Activated T-cell treated with anti-CD3 and anti-CD28 coated beads, Interleukin-2, amount 50 U/mL, for 24 hours (primary cell): ENCODE measurements at regions not wholly inside any gene's neighbourhood (a gene's known extent, or its start where the extent isn't known, plus 50 kb on each side); places are given as distances from the start of the nearest gene placed in this dataset.

Source experiments
- DNase-seq: peaks from one replicate; pipeline ENCODE4 v3.0.0-alpha.2; 2020
- H3K27ac Mint-ChIP-seq: 2 replicates; pipeline ENCODE4 v1.8.0; 2020; ENCODE audit warnings: mild to moderate bottlenecking, mixed read lengths
- H3K27me3 Mint-ChIP-seq: 2 replicates; pipeline ENCODE4 v1.8.0; 2020; ENCODE audit warnings: mixed read lengths
- H3K36me3 Mint-ChIP-seq: 2 replicates; pipeline ENCODE4 v1.8.0; 2020; ENCODE audit warnings: low read depth, mixed read lengths
- H3K4me1 Mint-ChIP-seq: 2 replicates; pipeline ENCODE4 v1.8.0; 2020; ENCODE audit warnings: low read depth, mixed read lengths
- H3K4me3 Mint-ChIP-seq: 2 replicates; pipeline ENCODE4 v1.8.0; 2020; ENCODE audit warnings: mild to moderate bottlenecking, moderate library complexity, mixed read lengths
- H3K9me3 Mint-ChIP-seq: 2 replicates; pipeline ENCODE4 v1.8.0; 2020; ENCODE audit warnings: mixed read lengths

DNA sequence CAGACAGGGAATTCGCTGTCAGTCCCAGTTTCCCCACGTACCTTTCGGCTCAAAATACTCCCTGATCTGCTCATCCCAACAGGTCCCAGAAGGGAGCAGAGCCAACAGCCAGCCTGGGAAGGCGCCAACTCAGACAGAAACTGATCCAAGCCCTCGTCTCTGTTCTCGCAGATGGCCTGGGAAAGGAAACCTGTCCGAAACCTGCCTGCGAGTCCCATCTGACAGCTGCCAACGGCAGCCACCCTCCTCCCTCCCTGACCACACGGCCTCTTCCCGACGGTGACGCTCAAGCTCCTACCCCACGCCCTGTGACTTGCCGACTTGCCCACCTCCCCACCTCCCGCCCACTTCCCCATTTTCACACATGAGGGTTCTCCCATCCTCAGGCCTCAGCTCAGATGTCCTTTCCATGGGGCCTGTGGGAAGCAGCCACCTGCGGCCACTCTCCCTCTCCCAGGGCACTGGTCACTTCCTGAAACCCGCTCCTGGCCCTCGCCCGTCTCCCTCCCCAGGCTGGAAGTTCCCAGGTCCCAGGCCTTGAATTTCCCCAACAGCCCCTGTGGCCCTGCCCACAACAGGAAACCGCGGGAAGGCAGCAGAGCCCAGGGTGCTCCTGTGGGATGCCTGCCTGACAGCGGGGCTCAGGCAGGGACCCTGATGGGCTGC lies 60.9 kb upstream of the FBRSL1 start:
- H3K9me3 Mint-ChIP-seq = peaks cover 3% of the 10 kb centered on the region
- no peak overlapping the region for H3K27ac Mint-ChIP-seq
- no peaks in the 10 kb centered on the region for H3K27me3 Mint-ChIP-seq
- peaks cover 33% of the 10 kb centered on the region for H3K4me1 Mint-ChIP-seq
- no peaks in the 10 kb centered on the region for H3K36me3 Mint-ChIP-seq
- no peak overlapping the region for H3K4me3 Mint-ChIP-seq
- no peak for DNase-seq

DNA sequence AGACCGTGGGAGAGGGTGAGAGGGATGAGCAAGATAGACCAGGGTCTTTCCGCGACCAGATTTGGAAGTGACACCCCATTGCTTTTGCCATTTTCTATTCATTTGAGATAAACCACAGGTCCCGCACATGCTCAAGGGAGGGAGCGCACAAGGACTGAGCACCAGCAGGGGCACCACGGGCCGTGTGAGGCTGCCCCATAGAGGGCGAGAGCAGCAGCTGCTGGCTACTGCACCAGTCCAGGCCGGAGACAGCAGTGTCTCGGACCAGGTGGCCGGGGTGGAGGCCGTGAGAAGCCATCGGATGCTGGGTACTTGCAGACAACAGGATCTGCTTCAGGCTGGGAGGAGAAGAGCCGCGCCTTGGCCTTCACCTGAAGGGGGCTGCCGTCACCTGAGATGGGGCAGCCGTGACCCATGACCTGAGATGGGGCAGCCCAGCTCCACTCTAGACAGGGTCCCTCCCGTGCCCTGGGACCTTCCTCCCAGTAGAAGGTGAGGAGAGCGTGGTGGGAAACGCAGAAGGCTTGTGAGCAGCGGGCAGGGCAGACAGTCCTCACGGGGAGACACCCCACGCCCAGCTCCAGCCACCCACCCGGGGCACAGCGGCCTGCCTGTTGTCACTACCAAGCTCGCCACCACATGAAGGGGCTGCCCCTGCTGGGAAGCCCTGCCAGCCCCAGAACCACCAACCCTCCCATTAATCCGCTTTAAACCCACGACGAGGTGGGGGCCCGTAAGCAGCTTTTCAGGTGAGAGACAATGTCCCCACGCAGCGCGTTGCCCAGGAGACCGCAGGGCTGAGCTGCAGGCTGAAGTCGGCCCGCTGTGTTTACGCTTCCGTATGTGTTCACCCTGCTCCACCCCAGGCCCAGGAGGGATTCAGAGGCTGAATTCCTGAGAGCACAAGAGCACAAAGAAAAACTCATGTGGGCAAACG lies 61.7 kb upstream of the FBRSL1 start:
- Mint-ChIP-seq H3K36me3 (no peaks in the 10 kb centered on the region), H3K9me3 (peaks cover 3% of the 10 kb centered on the region), H3K27me3 (no peaks in the 10 kb centered on the region), H3K4me3 (no peak overlapping the region), H3K4me1 (peaks cover 28% of the 10 kb centered on the region), H3K27ac (no peak overlapping the region)
- DNase-seq = no peak

DNA sequence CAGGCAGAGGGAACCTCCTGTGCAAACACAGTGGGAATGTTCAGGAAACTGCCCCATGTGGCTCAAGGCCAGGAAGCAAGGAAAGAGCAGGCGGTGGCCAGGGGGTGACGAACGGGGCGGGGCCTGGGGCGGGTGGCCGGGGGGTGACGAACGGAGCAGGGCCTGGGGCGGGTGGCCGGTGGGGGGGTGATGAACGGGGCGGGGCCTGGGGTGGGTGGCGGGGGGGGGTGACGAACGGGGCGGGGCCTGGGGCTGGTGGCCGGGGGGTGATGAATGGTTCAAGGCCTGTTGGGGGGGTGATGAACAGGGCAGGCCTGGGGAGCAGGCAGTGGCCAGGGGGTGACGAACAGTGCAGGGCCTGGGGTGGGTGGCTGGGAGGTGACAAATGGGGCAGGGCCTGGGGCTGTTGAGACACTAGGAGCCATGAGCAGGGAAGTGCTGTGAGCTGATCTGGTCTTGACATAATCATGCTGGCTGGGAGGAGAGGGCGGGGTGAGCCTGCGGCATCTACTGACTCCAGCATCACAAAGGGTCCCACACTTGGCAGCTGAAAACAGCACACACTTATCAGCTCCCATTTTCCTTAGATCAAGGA lies 62.7 kb upstream of the FBRSL1 start:
- peaks cover 24% of the 10 kb centered on the region for H3K4me1 Mint-ChIP-seq

DNA sequence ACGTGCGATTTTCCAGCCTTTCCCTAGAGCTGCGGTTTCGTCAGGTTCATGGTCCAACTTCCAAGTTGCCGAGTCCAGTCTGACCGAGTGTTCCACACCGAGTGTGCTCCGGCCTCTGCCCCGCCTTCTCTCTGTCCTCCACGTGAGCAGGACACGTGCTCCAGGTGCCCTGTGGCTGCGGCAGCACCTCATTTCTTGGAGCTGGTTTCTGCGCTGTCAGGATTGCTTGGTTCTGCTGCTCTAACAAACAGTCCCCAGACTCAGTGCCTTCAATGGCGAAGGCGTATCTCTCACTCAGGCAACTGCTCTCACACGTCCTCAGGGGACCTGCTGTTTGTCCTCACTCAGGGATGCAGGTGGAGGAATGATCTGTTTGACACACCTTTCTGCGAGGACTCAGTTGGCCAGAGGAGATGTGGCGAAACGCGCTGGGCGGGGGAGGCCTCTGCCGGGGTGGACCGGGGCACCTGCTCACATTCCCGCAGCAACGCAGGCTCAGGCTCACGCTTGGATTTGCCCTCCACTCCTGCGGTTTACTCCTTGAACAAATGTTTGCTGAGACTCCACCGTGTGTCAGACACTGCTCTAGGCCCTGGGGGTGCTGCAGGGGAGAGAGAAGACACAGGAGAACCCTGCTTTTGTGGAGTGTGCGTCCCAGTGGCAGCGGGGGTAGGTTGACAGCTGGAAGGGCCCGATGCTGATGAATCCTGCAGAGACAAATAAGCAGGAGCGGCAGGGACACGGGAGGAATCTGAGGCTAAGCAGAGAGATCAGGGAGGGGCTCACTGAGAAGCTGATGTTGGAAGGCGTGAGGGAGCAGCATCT lies 63.4 kb upstream of the FBRSL1 start:
- Mint-ChIP-seq H3K27ac (no peak overlapping the region), H3K9me3 (peaks cover 3% of the 10 kb centered on the region), H3K4me3 (no peak overlapping the region), H3K36me3 (no peaks in the 10 kb centered on the region), H3K27me3 (no peaks in the 10 kb centered on the region), H3K4me1 (peaks cover 20% of the 10 kb centered on the region)
- DNase-seq = no peak

More for the DNA sequence above, 62.7 kb upstream of the FBRSL1 start:
- Mint-ChIP-seq H3K27me3 (no peaks in the 10 kb centered on the region), H3K36me3 (no peaks in the 10 kb centered on the region), H3K9me3 (peaks cover 3% of the 10 kb centered on the region), H3K4me3 (no peak overlapping the region), H3K27ac (no peak overlapping the region)
- no peak for DNase-seq

DNA sequence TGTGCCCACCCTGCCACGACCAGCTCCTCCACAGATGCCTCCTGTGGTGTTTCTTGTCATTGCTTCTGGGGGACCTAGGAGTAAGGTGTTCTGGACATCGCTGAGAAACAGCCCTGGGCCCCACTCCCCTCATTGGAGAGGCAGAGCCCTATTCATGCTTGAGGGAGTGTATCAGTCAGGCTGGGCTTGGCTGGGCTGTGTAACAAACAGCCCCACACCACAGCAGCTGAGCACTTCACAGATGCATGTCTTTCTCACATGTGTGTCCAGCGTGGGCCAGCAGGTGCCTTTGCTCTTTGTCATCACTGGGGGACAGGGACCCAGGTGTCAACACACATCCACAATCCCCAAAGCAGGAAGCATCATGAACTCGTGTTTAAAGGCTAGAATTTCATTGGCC lies 65.1 kb upstream of the FBRSL1 start:
- Mint-ChIP-seq H3K27me3 (no peaks in the 10 kb centered on the region), H3K36me3 (no peaks in the 10 kb centered on the region), H3K4me1 (peaks cover 11% of the 10 kb centered on the region), H3K9me3 (peaks cover 3% of the 10 kb centered on the region), H3K27ac (no peak overlapping the region), H3K4me3 (no peak overlapping the region)
- no peak for DNase-seq

DNA sequence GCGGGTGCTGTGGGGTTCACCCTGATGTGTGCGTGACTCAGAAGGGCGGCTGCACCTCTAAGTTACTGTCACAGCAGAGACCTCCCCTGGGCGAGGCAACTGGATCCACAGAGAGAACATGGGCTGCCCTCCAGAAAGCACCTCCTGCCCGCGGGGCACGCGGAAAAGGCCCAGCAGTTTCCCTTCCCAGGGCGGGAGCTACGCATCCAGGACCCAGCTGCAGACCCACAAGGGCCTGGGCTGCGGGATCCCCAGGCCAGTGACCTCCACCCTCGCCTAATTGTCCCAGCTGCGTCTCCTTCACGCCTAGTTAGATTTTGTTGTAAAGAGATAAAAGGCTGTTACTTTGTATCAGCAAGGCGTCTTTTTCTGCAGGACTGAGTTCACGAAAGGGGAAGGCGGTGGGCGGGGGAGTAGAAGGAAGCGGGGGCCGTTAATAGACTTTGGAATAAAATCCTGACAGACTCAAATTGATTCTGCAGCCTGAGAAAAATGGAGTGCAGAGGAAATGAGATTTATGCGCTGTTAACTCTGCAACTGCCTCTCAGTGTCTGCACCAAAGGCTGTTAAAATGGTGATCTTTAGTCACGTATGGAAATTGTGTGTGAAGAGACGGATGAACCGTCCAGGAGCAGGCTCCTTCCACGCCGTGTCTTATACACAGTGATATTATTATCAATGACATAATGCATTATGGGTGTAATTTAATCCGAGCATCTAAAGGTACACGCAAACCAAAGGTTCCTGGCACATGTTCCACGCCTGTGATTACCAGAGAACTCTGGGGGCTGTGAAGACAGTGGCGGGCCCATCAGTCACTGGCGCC lies 65.9 kb upstream of the FBRSL1 start:
- no peak for DNase-seq
- Mint-ChIP-seq H3K27me3 (no peaks in the 10 kb centered on the region), H3K4me1 (peaks cover 5% of the 10 kb centered on the region), H3K9me3 (peaks cover 3% of the 10 kb centered on the region), H3K36me3 (no peaks in the 10 kb centered on the region), H3K27ac (no peak overlapping the region), H3K4me3 (no peak overlapping the region)

DNA sequence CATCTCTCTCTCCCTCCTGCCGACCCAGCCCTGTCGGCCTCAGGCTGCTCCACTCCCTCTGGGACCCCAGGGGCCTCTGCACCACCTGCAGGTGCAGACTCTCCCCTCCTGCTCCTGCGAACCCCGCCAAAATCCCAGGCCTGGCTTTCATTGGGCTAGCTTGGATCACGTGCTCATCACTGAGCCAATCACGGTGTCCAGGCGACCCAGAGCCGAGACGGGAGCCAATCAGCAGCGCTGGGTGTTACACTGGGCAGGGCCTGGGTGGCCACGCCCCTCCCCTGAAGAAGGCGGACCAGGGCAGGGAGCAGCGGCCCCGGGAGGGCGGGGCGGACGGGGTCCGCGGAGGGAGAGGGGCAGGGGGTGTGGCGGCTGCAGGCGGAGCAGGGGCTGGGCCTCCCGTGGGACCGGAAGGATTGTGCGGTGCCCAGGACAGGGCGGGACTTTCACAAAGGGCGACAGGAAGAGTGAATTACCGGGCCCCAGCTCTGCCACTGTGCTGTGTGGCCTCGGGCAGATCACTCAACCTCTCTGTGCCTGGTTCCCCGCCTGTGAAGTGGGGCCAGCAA lies 66.6 kb upstream of the FBRSL1 start:
- H3K4me1 Mint-ChIP-seq = no peaks in the 10 kb centered on the region
- no peaks in the 10 kb centered on the region for H3K27me3 Mint-ChIP-seq
- no peaks in the 10 kb centered on the region for H3K36me3 Mint-ChIP-seq
- H3K4me3 Mint-ChIP-seq = no peak overlapping the region
- peaks cover 3% of the 10 kb centered on the region for H3K9me3 Mint-ChIP-seq
- DNase-seq = no peak
- no peak overlapping the region for H3K27ac Mint-ChIP-seq

DNA sequence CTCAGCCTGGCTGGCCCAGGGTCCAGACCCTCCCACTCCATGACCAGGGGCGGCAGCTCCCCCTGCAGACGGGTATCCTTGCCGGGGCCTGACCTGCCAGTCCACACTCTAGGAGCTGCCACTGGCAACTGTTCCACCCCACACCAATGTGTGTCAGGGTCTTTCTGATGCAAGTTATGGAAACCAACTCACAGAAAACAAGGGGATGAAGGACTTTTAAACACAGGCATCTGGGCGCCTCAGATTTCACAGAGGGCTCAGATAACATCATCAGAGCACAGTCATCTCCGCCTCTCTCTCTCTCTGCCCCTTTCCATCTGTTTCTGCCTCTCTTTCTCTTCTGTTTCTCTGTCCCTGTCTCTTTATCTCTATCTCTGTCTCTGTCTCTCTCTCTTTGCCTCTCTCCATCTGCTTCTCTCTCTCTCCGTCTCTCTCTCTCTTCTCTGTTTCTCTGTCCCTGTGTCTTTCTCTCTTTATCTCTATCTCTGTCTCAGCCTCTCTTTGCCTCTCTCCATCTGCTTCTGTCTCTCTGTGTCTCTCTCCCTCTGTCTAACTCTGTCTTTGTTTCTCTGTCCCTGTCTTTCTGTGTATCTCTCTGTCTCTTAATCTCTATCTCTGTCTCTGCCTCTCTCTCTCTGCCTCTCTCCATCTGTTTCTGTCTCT lies 67.4 kb upstream of the FBRSL1 start:
- Mint-ChIP-seq H3K27ac (no peak overlapping the region), H3K4me1 (no peaks in the 10 kb centered on the region), H3K36me3 (no peaks in the 10 kb centered on the region), H3K4me3 (no peak overlapping the region), H3K9me3 (peaks cover 3% of the 10 kb centered on the region), H3K27me3 (no peaks in the 10 kb centered on the region)
- DNase-seq = no peak

DNA sequence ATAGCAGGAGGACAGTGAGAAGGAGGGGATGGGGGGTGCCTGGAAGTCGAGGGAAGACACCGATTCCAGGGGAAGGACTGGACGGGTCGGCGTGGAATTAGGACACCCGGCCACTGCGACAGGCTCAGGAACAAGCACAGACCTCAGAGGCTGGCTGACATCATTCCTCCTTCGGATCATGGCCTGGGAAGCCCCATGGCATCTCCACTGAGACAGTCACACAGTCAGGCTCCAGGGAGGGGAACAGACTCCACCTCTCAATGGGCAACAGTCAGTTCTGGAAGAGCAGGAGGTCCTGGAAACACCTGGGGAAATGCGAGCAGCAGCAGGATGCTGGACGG lies 67.9 kb upstream of the FBRSL1 start:
- no peaks in the 10 kb centered on the region for H3K27me3 Mint-ChIP-seq
- no peak for DNase-seq
- H3K4me3 Mint-ChIP-seq = no peak overlapping the region
- H3K9me3 Mint-ChIP-seq = peaks cover 3% of the 10 kb centered on the region
- no peaks in the 10 kb centered on the region for H3K4me1 Mint-ChIP-seq
- H3K36me3 Mint-ChIP-seq = no peaks in the 10 kb centered on the region
- H3K27ac Mint-ChIP-seq = no peak overlapping the region

DNA sequence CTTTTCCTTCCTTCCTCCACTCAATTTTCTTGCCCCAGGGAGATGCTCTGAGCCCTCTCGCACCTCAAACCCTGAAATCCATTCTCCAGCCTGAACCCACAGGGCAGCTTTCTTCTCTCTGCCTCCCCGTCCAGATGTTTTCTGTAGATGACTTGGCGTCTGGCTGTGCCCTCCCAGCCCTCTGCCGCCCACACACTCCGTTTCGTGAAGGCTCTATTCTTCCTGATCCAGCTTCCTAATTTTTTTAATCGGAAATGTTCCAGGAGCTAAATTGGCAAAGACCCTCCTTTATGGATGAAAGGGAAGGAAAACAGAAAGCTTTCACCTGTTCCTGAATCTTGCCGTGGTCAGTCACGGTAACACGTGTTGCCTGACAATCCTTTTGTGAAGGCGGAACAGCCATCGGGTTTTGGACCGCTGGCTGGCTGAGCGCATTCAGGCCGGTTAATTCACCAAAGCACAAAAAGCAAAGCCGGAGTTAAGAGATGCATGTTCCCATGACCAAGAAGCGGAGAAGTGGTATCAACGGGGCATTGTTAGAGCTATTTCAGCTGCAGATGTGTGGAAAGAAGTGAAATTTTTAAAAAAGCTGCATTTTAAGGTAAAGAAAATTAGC lies 70.2 kb upstream of the FBRSL1 start:
- Mint-ChIP-seq H3K36me3 (no peaks in the 10 kb centered on the region), H3K27ac (no peak overlapping the region), H3K9me3 (no peaks in the 10 kb centered on the region), H3K27me3 (no peaks in the 10 kb centered on the region), H3K4me1 (peaks cover 2% of the 10 kb centered on the region), H3K4me3 (no peak overlapping the region)
- no peak for DNase-seq

DNA sequence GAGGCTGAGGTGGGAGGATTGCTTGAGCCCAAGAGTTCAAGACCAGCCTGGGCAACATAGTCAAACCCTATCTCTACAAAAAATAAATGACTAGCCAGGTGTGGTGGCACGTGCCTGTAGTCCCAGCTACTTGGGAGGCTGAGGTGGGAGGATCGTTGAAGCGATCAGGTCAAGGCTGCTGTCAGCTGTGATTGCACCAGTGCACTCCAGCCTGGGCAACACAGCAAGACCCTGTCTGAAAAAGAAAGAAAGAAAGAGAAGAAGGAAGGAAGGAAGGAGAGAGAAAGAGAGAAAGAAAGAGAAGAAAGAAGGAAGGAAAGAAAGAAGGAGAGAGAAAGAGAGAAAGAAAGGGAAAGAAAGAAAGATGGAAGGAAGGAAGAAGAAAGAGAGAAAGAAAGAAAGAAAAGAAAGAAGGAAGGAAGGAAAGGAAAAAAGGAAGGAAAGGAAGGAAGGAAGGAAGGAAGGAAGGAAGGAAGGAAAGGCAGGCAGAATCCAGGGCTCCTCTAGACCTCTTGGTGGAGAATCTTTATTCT lies 71.5 kb upstream of the FBRSL1 start:
- H3K27me3 Mint-ChIP-seq = no peaks in the 10 kb centered on the region
- no peaks in the 10 kb centered on the region for H3K9me3 Mint-ChIP-seq
- DNase-seq = no peak
- H3K4me1 Mint-ChIP-seq = peaks cover 2% of the 10 kb centered on the region
- H3K27ac Mint-ChIP-seq = no peak overlapping the region
- H3K4me3 Mint-ChIP-seq = no peak overlapping the region
- H3K36me3 Mint-ChIP-seq = no peaks in the 10 kb centered on the region

DNA sequence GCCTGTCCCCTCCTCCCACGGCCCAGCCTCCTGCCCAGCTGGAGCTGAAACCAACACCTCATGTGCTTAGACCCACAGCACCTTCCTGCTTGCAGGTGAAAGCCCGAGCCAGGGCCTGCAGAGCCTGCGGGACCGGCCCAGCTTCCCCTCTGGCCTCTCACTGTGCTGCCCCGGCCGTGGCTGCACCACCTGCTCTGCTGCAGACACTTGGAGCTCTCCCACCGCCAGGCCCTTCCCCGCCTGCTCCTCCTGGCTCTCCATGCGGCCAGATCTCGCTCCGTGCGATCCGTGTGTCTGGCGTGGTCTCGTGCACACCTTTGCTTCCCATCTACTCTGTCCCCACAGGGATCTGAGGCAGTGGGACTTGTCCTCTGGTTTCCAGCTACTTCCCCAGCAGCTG lies 72.2 kb upstream of the FBRSL1 start:
- no peaks in the 10 kb centered on the region for H3K36me3 Mint-ChIP-seq
- H3K4me3 Mint-ChIP-seq = no peak overlapping the region
- no peaks in the 10 kb centered on the region for H3K9me3 Mint-ChIP-seq
- no peak for DNase-seq
- no peak overlapping the region for H3K27ac Mint-ChIP-seq
- peaks cover 2% of the 10 kb centered on the region for H3K4me1 Mint-ChIP-seq
- H3K27me3 Mint-ChIP-seq = no peaks in the 10 kb centered on the region

DNA sequence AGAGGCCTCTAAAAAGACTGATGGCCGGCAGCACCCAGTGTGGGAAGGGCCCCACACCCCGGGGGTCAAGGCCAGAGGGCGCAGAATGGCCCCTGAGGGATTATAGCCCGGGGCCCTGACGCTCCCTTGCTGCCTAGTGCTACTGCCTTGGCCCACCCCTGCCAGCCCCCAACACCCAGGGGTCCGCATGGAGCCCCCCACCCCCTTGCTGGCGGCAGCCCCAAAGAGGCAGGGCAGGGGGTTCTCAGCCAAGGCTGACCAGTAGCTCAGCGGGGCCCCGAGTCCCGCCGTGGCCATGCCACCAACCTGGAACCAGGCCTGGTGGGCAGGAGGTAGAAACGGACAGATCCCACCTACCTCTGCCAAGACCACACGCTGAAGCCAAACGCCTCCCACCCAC lies 73.1 kb upstream of the FBRSL1 start:
- DNase-seq = no peak
- no peaks in the 10 kb centered on the region for H3K9me3 Mint-ChIP-seq
- H3K4me3 Mint-ChIP-seq = no peak overlapping the region
- no peaks in the 10 kb centered on the region for H3K36me3 Mint-ChIP-seq
- no peaks in the 10 kb centered on the region for H3K27me3 Mint-ChIP-seq
- H3K27ac Mint-ChIP-seq = no peak overlapping the region
- H3K4me1 Mint-ChIP-seq = peaks cover 2% of the 10 kb centered on the region
